ENCODE measurements at regions not wholly inside any gene's neighbourhood (a gene's known extent, or its start where the extent isn't known, plus 50 kb on each side); places are given as distances from the start of the nearest gene placed in this dataset.
"Not testable (repeated sequence)": the region's sequence is repeated elsewhere in the genome, so short reads cannot be mapped to it uniquely, and the experiment has no call there.

- DNase-seq (ENCODE audit: low read depth in 4 of 4, low spot score in 1 of 4): no peak
Measured at GRCh38 chr2:226295681-226296080, 503.9 kb downstream of the IRS1 start.

DNA sequence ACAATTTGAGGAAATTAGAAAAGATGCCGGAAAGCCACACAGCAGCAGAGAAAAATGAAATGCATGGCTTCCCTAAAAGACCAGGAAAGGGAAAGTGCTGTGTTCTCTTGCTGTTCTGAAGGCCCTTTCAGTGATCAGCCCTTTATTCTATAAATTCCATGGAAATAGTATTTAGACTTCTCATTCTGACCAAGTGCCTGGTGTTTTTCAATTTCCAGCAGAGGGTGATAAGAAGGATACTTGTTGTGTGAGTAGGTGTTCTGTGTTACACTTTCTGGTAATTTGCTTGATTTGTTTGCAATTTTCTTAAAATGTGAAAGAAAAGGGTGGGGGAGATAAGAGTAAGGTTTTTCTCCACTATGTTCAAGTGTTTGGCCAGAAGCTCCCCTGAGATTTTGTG lies 504.5 kb downstream of the IRS1 start:
- DNase-seq (ENCODE audit: low read depth in 4 of 4, low spot score in 1 of 4): no peak

DNA sequence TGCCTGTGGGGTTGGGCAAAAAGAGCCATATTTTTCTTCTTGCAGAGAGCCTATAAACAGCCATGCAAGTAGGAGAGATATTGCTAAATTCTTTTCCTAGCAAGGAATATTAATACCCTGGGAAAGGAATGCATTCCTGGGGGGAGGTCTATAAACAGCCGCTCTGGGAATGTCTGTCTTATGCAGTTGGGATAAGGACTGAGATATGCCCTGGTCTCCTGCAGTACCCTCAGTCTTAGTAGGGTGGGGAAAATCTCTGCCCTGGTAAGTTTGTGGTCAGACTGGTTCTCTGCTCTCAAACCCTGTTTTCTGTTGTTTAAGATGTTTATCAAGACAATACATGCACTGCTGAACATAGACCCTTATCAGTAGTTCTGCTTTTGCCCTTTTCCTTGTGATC lies 508.3 kb downstream of the IRS1 start:
- not testable (repeated sequence) for DNase-seq (ENCODE audit: low read depth in 4 of 4, low spot score in 1 of 4)

GRCh38 chr2:226286916-226287315 lies 512.7 kb downstream of the IRS1 start:
- no peak for DNase-seq (ENCODE audit: low read depth in 4 of 4, low spot score in 1 of 4)

DNA sequence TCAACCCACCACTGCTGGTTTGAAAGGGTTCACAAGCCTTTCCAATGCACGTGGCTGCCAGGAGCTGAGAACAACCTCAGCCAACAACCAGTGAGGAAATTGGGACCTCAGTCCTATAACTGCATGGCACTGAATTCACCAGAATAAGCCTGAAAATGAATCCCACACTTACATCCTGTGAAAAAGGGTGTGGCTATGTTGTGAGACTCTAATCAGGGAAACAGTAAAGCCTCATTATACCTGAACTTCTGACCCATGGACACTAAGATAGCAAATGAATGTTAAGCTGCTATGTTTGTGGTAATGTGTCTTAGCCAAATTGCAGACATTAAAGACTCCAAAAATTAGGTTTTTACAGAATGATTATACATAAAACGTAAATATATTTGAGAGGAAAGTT lies 515.8 kb downstream of the IRS1 start:
- DNase-seq (ENCODE audit: low read depth in 4 of 4, low spot score in 1 of 4): no peak

- no peak for DNase-seq (ENCODE audit: low read depth in 4 of 4, low spot score in 1 of 4)
Measured at GRCh38 chr2:226282151-226282550, 517.5 kb downstream of the IRS1 start.

GRCh38 chr2:226280136-226280535 lies 519.5 kb downstream of the IRS1 start:
- DNase-seq (ENCODE audit: low read depth in 4 of 4, low spot score in 1 of 4): not testable (repeated sequence)

- no peak for DNase-seq (ENCODE audit: low read depth in 4 of 4, low spot score in 1 of 4)
Measured at GRCh38 chr2:226275215-226275614, 524.4 kb downstream of the IRS1 start.

DNA sequence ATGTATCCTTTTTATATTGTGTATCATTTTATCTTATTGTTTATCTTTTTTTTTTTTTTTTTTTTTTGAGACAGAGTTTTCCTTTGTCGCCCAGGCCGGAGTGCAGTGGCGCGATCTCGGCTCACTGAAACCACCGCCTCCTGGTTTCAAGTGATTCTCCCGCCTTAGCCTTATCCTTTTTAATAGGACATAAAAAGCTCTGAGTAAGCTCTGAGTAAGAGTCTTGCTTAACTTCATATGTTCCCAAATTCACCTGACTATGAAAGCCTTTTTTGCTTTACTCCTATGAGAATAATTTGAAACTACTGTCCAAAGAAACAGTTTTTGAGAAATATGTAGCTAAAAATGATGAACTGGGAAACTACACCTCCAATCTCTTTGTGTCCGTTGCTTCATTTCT lies 525.5 kb downstream of the IRS1 start:
- no peak for DNase-seq (ENCODE audit: low read depth in 4 of 4, low spot score in 1 of 4)

GRCh38 chr2:226273440-226273839 lies 526.2 kb downstream of the IRS1 start:
- DNase-seq (ENCODE audit: low read depth in 4 of 4, low spot score in 1 of 4): no peak

- DNase-seq (ENCODE audit: low read depth in 4 of 4, low spot score in 1 of 4): no peak
Measured at GRCh38 chr2:226272435-226272834, 527.2 kb downstream of the IRS1 start.

GRCh38 chr2:226270285-226271058 lies 529.1 kb downstream of the IRS1 start:
- DNase-seq (ENCODE audit: low read depth in 4 of 4, low spot score in 1 of 4): no peak

- no peak for DNase-seq (ENCODE audit: low read depth in 4 of 4, low spot score in 1 of 4)
Measured at GRCh38 chr2:226267516-226268289, 531.9 kb downstream of the IRS1 start.

DNA sequence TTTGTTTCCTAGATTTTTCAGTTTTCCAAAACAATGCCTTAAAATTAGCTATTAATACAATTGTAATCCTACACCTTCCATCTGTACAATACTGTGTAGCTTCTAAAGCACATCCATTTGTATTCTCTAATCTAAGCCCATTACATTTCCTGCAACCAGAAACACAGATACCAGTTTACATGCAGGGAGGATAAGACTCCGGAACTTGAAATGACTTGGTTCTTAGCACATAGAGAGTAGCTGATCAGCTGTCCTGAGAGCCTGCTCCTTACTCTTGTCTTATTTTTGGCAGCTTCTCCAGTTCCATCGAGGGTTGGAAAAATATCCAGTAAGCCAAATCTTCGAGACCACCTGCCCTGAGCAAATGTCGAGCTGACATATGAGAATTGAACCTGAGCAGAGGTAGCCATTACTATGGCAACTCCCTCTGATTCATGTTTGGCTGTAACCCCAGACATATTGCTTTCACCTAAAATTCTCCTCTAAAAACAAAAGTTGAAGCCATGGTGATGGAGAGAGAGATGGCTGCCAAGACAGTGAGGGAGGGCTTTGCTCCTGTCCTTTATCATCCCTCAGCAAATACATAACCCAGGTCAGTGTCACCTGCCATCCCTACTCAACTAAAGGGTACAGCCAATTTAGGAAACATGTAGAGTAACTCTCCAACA lies 542.8 kb downstream of the IRS1 start:
- DNase-seq (ENCODE audit: low read depth in 4 of 4, low spot score in 1 of 4): no peak

DNA sequence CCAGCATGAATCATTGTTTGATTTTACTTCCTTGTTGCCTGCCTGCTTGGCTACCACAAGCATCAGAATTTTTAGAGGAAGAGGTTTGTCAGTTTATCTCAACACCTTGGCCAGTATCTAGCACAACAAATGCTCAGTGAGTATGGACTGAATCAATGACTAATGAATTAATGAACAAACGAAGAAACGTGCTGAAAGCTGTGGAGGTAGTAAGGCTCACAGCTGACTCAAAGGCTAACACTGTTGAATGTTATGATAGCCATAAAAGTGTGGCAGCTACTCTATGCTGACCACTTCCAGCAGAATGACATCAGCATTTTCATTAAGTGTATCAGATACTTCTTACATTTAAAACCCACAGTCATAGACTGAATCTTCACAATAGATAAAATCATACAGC lies 543.4 kb downstream of the IRS1 start:
- DNase-seq (ENCODE audit: low read depth in 4 of 4, low spot score in 1 of 4): no peak

GRCh38 chr2:226251661-226252060 lies 548.0 kb downstream of the IRS1 start:
- DNase-seq (ENCODE audit: low read depth in 4 of 4, low spot score in 1 of 4): no peak

DNA sequence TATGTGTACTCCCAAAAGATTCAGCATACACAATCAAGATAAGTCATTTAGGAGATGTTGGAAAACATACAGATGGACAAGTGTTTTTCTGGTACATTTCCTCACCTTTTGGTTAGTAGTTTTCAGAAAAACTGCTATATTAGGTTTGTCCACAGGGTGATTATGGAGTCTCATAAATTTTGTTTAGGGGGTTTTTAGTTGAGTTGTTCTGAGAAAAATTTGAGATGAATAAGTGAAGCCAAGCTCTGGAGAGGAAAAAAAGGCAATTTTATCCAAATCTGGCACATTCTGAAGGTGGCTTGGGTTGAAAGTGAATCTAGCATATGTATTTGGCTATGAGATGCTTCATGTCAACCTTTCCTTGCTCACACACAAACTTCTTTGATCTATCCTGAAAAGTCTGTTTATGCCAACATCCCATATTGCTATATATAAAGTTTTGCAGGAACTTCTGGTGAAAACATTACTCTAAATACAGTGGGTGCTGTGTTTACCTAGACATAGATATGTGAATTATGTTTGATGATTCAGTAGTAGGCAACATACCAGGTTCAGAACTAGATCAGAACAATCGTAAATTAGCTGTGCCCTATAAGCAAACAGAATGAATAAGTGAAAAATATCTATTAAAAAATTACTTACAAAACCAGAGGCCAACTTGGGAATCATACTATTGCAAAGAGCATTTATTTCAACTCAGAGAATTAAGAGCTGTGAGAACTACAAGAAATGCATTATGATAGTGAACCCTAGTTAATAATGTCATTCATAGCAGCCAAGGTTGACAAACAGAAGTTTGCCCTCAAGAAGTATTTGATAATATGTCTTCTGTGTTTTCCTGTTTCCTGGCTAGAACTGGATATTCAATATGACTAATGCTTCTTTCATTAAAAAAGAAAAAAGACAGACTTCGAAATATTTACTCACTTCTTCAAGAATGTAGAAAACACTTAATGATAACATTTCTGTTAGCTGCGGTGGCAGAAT lies 552.0 kb downstream of the IRS1 start:
- DNase-seq (ENCODE audit: low read depth in 4 of 4, low spot score in 1 of 4): no peak

DNA sequence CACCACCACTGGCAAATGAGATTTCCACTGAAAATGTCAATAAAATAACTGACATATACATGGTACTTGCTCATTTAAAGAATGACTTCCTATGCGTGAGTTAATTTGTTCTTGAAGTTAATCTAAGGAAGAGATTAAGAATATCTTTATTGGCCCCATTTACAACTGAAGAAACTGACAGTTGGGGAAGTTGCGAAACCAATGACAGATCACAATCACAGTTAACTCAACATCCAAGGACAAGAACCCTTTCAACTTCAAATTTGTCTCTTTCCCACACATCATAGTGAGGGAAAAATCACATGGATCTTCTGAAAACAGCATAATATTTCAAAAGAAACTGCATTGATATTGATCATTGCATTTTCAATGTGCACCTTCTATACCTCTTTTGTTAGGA lies 565.4 kb downstream of the IRS1 start:
- no peak for DNase-seq (ENCODE audit: low read depth in 4 of 4, low spot score in 1 of 4)

DNA sequence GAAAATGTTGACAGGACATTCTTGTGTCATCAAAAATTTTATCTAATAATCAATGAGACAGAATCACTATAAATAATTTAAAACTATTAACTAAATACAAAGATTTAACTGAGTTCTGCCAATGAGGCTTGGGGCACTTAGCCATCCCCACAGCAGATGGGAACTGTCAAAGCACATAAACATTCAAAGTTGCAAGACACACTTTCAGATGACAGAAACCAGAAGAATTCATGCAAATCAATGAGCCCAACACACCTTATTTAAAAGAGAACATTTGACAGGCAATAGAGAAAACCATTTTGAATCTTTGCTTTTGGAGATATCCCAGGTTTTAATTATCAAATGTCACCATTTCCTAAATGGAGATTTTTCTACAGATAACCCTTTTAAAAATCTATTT lies 566.2 kb downstream of the IRS1 start:
- DNase-seq (ENCODE audit: low read depth in 4 of 4, low spot score in 1 of 4): no peak

- DNase-seq (ENCODE audit: low read depth in 4 of 4, low spot score in 1 of 4): no peak
Measured at GRCh38 chr2:226228080-226228479, 571.5 kb downstream of the IRS1 start.

DNA sequence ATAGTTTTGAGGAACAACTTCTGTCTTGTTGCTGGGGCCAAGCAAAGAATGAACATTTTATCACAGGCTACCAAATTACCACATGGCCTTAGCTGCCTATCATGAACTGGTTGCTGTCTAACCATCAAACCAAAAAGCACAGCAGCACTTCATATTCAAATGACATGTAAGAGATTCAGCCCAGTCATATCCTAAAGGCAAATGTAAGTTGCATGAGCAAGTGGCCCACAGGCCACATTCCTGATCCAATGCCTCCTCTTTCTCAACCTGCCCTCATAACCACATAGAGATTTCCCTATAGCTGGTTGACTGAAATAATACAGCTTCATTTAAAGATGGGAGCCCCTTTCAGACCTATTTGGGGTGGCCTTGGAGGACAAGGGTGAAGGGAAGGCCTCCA lies 572.3 kb downstream of the IRS1 start:
- DNase-seq (ENCODE audit: low read depth in 4 of 4, low spot score in 1 of 4): no peak

Measured in stimulated activated CD4-positive, alpha-beta T cell treated with anti-CD3 and anti-CD28 coated beads, Interleukin-1b, Interleukin-23, amount 100 ng/mL, for 24 hours (primary cell).